ENCODE measurements at regions not wholly inside any gene's neighbourhood (a gene's known extent, or its start where the extent isn't known, plus 50 kb on each side); places are given as distances from the start of the nearest gene placed in this dataset.

- Histone ChIP-seq H3K4me1 (no peaks in the 10 kb centered on the region), H3K36me3 (no peaks in the 10 kb centered on the region), H3K27ac (no peak overlapping the region), H3K27me3 (no peaks in the 10 kb centered on the region), H3K4me3 (no peak overlapping the region), H3K9me3 (no peaks in the 10 kb centered on the region)
- no peak for ATAC-seq
- intact Hi-C loops (cut with DNase I; ENCODE audit: low total_unique reads), result no loop called here
- in situ Hi-C loops (cut with MboI; ENCODE audit: low sequenced_read_pairs in 4 of 4), result no loop called here
- TF ChIP-seq CTCF (IDR thresholded peaks at IDR 0.05 in 4 of 5, conservative IDR thresholded peaks at IDR 0.05 in 1 of 5), result no peak
- no peak for TF ChIP-seq POLR2A (IDR thresholded peaks at IDR 0.05)
- DNase-seq, result no peak
These were observed 348.7 kb upstream of the HAND2 start for GRCh38 chr4:173878701-173879100.

GRCh38 chr4:173871643-173872042, 341.6 kb upstream of the HAND2 start:
- in situ Hi-C loops (cut with MboI; ENCODE audit: low sequenced_read_pairs in 4 of 4), result no loop called here
- intact Hi-C loops (cut with DNase I; ENCODE audit: low total_unique reads), result no loop called here
- Histone ChIP-seq H3K4me1 (no peaks in the 10 kb centered on the region), H3K36me3 (no peaks in the 10 kb centered on the region), H3K27ac (no peak overlapping the region), H3K27me3 (no peaks in the 10 kb centered on the region), H3K9me3 (no peaks in the 10 kb centered on the region), H3K4me3 (no peak overlapping the region)
- no peak for DNase-seq
- no peak for ATAC-seq
- TF ChIP-seq POLR2A (IDR thresholded peaks at IDR 0.05), result no peak
- TF ChIP-seq CTCF (IDR thresholded peaks at IDR 0.05 in 4 of 5, conservative IDR thresholded peaks at IDR 0.05 in 1 of 5), result no peak

- no peaks in the 10 kb centered on the region for H3K27me3 ChIP-seq
- H3K4me3 ChIP-seq, result no peak overlapping the region
- H3K4me1 ChIP-seq, result no peaks in the 10 kb centered on the region
- ATAC-seq (no peak), DNase-seq (no peak)
- in situ Hi-C loops (cut with MboI; ENCODE audit: low sequenced_read_pairs in 4 of 4), result no loop called here
- H3K9me3 ChIP-seq, result no peaks in the 10 kb centered on the region
- TF ChIP-seq CTCF (IDR thresholded peaks at IDR 0.05 in 4 of 5, conservative IDR thresholded peaks at IDR 0.05 in 1 of 5), result no peak
- TF ChIP-seq POLR2A (IDR thresholded peaks at IDR 0.05), result no peak
- intact Hi-C loops (cut with DNase I; ENCODE audit: low total_unique reads), result no loop called here
- no peaks in the 10 kb centered on the region for H3K36me3 ChIP-seq
- no peak overlapping the region for H3K27ac ChIP-seq
These were observed 336.4 kb upstream of the HAND2 start for GRCh38 chr4:173866322-173867026.

- Histone ChIP-seq H3K4me1 (no peaks in the 10 kb centered on the region), H3K4me3 (no peak overlapping the region), H3K36me3 (no peaks in the 10 kb centered on the region), H3K9me3 (no peaks in the 10 kb centered on the region), H3K27ac (no peak overlapping the region), H3K27me3 (no peaks in the 10 kb centered on the region)
- ATAC-seq (no peak), DNase-seq (no peak)
- in situ Hi-C loops (cut with MboI; ENCODE audit: low sequenced_read_pairs in 4 of 4) (no loop called here), intact Hi-C loops (cut with DNase I; ENCODE audit: low total_unique reads) (no loop called here)
- TF ChIP-seq POLR2A (IDR thresholded peaks at IDR 0.05), result no peak
- TF ChIP-seq CTCF (IDR thresholded peaks at IDR 0.05 in 4 of 5, conservative IDR thresholded peaks at IDR 0.05 in 1 of 5), result no peak
These were observed 332.7 kb upstream of the HAND2 start for GRCh38 chr4:173862754-173863153.

- Histone ChIP-seq H3K4me3 (no peak overlapping the region), H3K4me1 (no peaks in the 10 kb centered on the region), H3K27me3 (no peaks in the 10 kb centered on the region), H3K27ac (no peak overlapping the region), H3K9me3 (no peaks in the 10 kb centered on the region), H3K36me3 (no peaks in the 10 kb centered on the region)
- intact Hi-C loops (cut with DNase I; ENCODE audit: low total_unique reads) (no loop called here), in situ Hi-C loops (cut with MboI; ENCODE audit: low sequenced_read_pairs in 4 of 4) (no loop called here)
- no peak for DNase-seq
- ATAC-seq, result no peak
- no peak for TF ChIP-seq CTCF (IDR thresholded peaks at IDR 0.05 in 4 of 5, conservative IDR thresholded peaks at IDR 0.05 in 1 of 5)
- no peak for TF ChIP-seq POLR2A (IDR thresholded peaks at IDR 0.05)
These were observed 330.1 kb upstream of the HAND2 start for GRCh38 chr4:173860094-173860493.
